OCI-LY7 (cell line): ENCODE measurements at regions not wholly inside any gene's neighbourhood (a gene's known extent, or its start where the extent isn't known, plus 50 kb on each side); places are given as distances from the start of the nearest gene placed in this dataset.

Experiments used
- CTCF ChIP-seq: fragments of 200-600 bp; sonication (generic); conservative IDR thresholded peaks from 2 replicates; pipeline ENCODE4 v1.5.1; 2014; ENCODE audit warnings: mild to moderate bottlenecking, antibody characterized with exemption, low read length, moderate library complexity, mixed read lengths
- EZH2phosphoT487 ChIP-seq: fragments of 200-600 bp; sonication (generic); IDR thresholded peaks from 2 replicates; pipeline ENCODE4 v1.6.1; 2018; ENCODE audit warnings: low read depth, borderline replicate concordance, mild to moderate bottlenecking, mixed run types, antibody characterized with exemption, low read length, moderate library complexity, mixed read lengths

GRCh38 chr11:88398791-88399570 is 61.4 kb upstream of the CTSC start:
- TF ChIP-seq CTCF (no peak), EZH2phosphoT487 (no peak)
